HepG2 (cell line): ENCODE measurements at regions not wholly inside any gene's neighbourhood (a gene's known extent, or its start where the extent isn't known, plus 50 kb on each side); places are given as distances from the start of the nearest gene placed in this dataset.

Source experiments
- CBFB ChIP-seq: sonication (generic); formaldehyde crosslinking; IDR thresholded peaks from 2 replicates; pipeline ENCODE4 v1.4.0; 2020; ENCODE audit warnings: missing genetic modification reagents
- CTCF ChIP-seq: sonication (generic); formaldehyde crosslinking; IDR thresholded peaks from 2 replicates; pipeline ENCODE4 v1.5.0; 2020; ENCODE audit warnings: mild to moderate bottlenecking, missing genetic modification reagents, moderate library complexity
- NR3C1 ChIP-seq: sonication (generic); formaldehyde crosslinking; IDR thresholded peaks from 2 replicates; pipeline ENCODE4 v1.4.0; 2020; ENCODE audit warnings: missing genetic modification reagents
- PATZ1 ChIP-seq: sonication (generic); formaldehyde crosslinking; IDR thresholded peaks from 2 replicates; pipeline ENCODE4 v1.4.0; 2020; ENCODE audit warnings: missing genetic modification reagents
- RFX5 ChIP-seq: IDR thresholded peaks from 2 replicates; pipeline ENCODE4 v1.6.1; 2011; ENCODE audit warnings: low read depth, low read length, improper control_type of control experiment
- SP4 ChIP-seq: sonication (generic); formaldehyde crosslinking; IDR thresholded peaks from 2 replicates; pipeline ENCODE4 v1.8.1; 2023; ENCODE audit warnings: mild to moderate bottlenecking, missing genetic modification reagents
- ZFX ChIP-seq: sonication (generic); formaldehyde crosslinking; IDR thresholded peaks from 2 replicates; pipeline ENCODE4 v1.4.0; 2020; ENCODE audit warnings: mild to moderate bottlenecking, low read depth, missing genetic modification reagents, moderate library complexity
- ZNF549 ChIP-seq: sonication (generic); formaldehyde crosslinking; IDR thresholded peaks from 2 replicates; pipeline ENCODE4 v1.5.0; 2020; ENCODE audit warnings: missing genetic modification reagents

- TF ChIP-seq PATZ1 (no peak), ZNF549 (no peak), SP4 (CRISPR knock-in tag) (no peak), NR3C1 (CRISPR knock-in tag) (no peak), CBFB (CRISPR knock-in tag) (no peak), RFX5 (no peak), ZFX (CRISPR knock-in tag) (no peak), CTCF (no peak)
These were observed 197.0 kb downstream of the AXIN2 start for GRCh38 chr17:65364438-65364837.
